ENCODE measurements at regions not wholly inside any gene's neighbourhood (a gene's known extent, or its start where the extent isn't known, plus 50 kb on each side); places are given as distances from the start of the nearest gene placed in this dataset.

DNA sequence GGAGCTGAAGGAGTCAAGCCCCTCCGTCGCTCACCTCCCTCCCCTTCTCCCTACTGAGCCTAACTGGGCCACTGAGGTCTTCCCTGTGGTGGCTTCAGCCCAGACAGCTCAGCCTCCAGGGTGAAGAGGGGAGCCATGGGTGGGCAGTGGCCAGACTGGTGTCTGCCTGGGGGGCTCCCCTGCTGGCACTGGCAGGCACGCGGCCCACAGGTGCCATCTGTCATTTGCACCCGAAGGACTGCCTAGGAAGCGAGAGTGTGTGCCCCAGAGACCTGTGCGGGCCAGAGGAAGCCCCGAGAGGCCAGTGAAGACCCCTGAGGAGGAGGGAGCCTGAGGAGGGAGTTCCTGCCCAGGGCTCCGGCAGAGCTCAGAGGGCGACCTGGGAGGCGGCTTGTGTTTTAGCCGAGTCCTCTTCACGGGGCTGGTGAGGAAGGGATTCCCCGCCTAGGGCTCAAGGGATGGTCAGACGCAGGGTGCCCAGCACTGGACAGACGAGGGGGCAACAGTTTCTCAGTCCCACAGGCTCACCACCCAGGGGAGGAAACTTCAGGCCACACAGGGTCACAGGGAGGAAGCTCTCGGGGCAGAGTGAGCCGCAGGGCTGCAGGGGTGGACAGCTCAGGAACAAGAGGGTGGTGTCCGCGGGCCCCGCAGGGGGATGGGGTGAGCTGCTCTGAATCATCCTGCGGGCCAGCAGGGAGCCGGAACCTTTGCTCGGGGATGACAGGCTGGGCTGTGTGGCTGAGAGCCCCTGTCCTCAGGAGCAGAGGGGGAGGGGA, 76.2 kb upstream of the PPP2R2D start:
- TF ChIP-seq, protein P1, sequence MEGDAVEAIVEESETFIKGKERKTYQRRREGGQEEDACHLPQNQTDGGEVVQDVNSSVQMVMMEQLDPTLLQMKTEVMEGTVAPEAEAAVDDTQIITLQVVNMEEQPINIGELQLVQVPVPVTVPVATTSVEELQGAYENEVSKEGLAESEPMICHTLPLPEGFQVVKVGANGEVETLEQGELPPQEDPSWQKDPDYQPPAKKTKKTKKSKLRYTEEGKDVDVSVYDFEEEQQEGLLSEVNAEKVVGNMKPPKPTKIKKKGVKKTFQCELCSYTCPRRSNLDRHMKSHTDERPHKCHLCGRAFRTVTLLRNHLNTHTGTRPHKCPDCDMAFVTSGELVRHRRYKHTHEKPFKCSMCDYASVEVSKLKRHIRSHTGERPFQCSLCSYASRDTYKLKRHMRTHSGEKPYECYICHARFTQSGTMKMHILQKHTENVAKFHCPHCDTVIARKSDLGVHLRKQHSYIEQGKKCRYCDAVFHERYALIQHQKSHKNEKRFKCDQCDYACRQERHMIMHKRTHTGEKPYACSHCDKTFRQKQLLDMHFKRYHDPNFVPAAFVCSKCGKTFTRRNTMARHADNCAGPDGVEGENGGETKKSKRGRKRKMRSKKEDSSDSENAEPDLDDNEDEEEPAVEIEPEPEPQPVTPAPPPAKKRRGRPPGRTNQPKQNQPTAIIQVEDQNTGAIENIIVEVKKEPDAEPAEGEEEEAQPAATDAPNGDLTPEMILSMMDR (IDR thresholded peaks at IDR 0.05): no peak
- Mint-ChIP-seq H3K36me3 (ENCODE audit: low read depth) (no peaks in the 10 kb centered on the region), H3K4me1 (ENCODE audit: low read depth) (no peaks in the 10 kb centered on the region), H3K27me3 (ENCODE audit: insufficient read depth) (peaks cover 5% of the 10 kb centered on the region; the same call in 1 of the 2 replicates), H3K4me3 (no peak overlapping the region), H3K9me3 (peaks cover 5% of the 10 kb centered on the region; the same call in 1 of the 2 replicates), H3K27ac (no peak overlapping the region)
- no peak for DNase-seq

DNA sequence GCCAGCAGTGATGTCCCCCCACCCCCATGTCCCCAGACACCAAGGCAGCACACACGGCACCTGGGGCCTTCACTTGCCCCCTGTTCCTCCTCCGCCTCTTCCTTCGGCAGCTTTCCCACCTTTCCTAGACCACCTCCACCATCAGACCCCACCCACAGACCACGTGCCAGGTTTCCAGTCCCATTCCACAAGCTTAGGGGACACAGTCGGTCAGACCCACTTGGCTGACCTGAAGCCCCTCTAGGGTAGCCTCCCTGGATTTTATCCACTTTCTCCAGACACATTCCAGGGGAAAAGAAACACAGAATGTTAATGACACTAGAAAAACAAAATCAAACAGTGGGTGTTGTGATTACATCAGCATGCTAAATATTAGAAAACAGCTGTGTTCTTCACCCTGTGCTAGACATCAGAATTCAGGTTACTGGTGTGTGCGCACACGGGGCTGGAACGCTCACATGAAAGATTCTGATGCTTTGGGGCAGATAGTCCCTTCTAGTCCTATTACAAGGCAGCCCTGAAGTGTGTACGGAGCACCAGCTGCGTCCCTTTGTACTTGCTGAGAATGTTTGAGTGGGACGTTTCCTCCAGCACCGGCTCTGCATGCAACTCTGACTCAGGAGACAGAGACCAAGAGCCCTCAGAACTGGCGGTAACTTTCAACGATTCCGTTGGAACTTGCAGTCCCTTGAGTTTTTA, 75.5 kb upstream of the PPP2R2D start:
- no peak overlapping the region for H3K4me3 Mint-ChIP-seq
- peaks cover 11% of the 10 kb centered on the region; the same call in 1 of the 2 replicates for H3K9me3 Mint-ChIP-seq
- H3K4me1 Mint-ChIP-seq (ENCODE audit: low read depth): no peaks in the 10 kb centered on the region
- H3K27ac Mint-ChIP-seq: no peak overlapping the region
- H3K36me3 Mint-ChIP-seq (ENCODE audit: low read depth): no peaks in the 10 kb centered on the region
- no peak for DNase-seq
- H3K27me3 Mint-ChIP-seq (ENCODE audit: insufficient read depth): peaks cover 5% of the 10 kb centered on the region; the same call in 1 of the 2 replicates
- TF ChIP-seq, protein P1 (IDR thresholded peaks at IDR 0.05): no peak

DNA sequence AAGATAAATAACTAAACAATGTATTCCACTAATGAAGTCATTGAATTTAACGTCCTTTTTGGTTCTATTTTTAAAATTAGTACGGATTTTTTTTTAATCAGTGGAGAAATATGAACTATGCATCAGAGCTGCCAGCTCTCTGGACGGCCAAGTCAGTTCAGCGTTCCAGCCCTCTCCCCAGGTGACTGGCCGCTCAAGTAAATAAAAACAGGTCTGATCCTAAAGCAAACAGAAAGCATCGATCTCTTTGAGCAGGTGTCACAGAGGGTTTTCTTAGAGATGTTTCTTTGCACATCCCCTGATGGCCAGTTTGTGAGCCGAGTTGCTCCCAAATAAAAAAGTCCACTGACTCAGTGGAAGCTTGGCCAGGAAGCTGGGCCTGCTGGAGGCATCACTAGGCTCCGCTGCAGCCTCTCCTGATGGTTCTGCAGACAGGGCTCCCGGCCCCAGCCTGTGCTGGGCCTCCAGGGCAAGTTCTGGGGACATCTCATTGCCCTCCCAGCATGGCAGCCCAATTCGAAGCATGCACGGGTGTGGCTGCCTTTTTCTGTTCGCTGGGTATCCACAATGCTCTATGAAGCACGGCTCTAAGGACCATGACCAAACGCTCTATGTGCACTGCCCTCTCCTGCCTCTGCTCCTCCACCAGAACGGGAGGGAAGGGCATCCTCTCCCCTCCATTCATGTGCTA, 74.7 kb upstream of the PPP2R2D start:
- H3K4me1 Mint-ChIP-seq (ENCODE audit: low read depth): no peaks in the 10 kb centered on the region
- H3K9me3 Mint-ChIP-seq: peaks cover 11% of the 10 kb centered on the region; the same call in 1 of the 2 replicates
- DNase-seq: no peak
- peaks cover 4% of the 10 kb centered on the region; the same call in 1 of the 2 replicates for H3K27me3 Mint-ChIP-seq (ENCODE audit: insufficient read depth)
- H3K27ac Mint-ChIP-seq: no peak overlapping the region
- TF ChIP-seq, protein P1 (IDR thresholded peaks at IDR 0.05): no peak
- no peak overlapping the region for H3K4me3 Mint-ChIP-seq
- no peaks in the 10 kb centered on the region for H3K36me3 Mint-ChIP-seq (ENCODE audit: low read depth)

DNA sequence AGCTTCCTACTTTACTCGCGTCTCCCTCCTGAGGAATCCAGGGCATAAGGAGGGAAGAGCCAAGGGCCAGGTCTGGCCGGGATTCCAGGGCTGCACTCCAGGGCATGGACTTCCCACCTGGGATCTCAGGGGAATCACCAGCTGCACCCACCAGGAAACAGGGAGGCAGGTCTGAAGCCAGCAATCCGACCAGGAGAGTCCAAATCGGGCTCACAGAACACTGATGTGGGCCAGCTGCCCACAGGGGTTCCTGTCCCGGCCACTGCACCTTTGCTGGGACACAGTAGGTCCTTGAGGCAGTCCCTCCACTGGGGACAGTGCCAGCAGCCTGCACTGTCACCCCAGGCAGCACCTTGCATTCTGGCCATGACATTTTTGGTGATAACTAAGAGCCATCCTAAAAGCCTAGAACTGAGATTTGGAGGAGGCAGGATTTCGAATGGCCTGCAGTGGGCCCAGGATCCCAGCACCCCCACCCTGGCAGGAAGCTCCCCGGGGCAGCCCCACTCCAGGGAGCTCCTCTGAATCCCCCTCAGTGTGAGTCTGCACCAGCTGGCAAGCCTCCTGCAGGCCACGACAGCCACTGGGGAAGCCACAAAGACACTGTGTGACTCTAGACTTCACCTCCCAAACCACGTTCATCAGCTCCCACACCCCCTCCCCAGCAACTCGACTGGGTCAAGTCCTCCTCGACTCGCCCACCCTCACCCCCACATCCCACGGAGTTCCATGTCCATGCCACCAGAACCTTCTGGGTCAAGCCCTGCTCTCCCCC, 71.5 kb upstream of the PPP2R2D start:
- H3K4me1 Mint-ChIP-seq (ENCODE audit: low read depth): no peaks in the 10 kb centered on the region
- TF ChIP-seq, protein P1 (IDR thresholded peaks at IDR 0.05): no peak
- H3K36me3 Mint-ChIP-seq (ENCODE audit: low read depth): no peaks in the 10 kb centered on the region
- H3K4me3 Mint-ChIP-seq: no peak overlapping the region
- H3K27ac Mint-ChIP-seq: no peak overlapping the region
- no peak for DNase-seq
- peaks cover 4% of the 10 kb centered on the region for H3K27me3 Mint-ChIP-seq (ENCODE audit: insufficient read depth)
- peaks cover 25% of the 10 kb centered on the region; the same call in 1 of the 2 replicates for H3K9me3 Mint-ChIP-seq
